ENCODE measurements at regions not wholly inside any gene's neighbourhood (a gene's known extent, or its start where the extent isn't known, plus 50 kb on each side); places are given as distances from the start of the nearest gene placed in this dataset.
A peak's percentile ranks its signal among the peaks of the same experiment; 100 is the strongest.
"Not testable (repeated sequence)": the region's sequence is repeated elsewhere in the genome, so short reads cannot be mapped to it uniquely, and the experiment has no call there.

DNA sequence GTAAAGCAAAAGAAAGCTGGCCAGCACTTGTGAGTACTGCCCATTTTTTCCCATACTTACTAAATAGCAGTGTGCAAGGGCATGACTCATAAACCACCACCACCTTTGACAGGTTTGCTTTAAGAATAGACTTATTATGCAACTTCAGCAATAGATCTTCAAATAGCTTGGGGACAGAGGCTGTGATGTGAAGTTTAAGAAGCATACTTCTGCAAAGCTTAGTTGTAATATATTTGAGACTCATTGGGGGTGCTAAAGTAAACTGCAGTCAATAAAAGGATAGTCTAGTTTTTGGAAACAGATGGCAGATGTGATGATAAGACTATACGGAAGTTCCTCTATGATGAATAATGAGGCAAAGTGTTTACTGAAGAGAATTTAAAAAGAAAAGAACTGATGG lies 210.0 kb downstream of the PLA2G4A start:
- DNase-seq, result no peak

DNA sequence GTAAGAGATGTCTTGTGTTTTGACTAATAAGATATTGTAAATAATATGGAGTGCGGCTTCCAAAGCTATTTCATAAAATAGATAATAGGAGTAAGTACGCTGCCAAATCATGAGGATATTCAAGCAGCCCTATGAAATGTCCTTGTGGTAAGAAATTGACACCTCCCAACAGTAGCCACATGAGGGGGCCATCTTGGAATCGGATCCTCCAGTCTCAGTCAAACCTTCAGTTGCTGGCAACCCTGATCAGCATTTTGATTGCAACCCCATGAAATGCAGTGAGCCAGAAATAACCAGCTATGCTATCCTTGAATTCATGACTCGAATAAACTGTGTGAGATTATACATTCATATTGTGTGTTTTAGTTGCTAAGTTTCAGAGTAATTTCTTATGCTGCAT lies 212.4 kb downstream of the PLA2G4A start:
- no peak for DNase-seq

DNA sequence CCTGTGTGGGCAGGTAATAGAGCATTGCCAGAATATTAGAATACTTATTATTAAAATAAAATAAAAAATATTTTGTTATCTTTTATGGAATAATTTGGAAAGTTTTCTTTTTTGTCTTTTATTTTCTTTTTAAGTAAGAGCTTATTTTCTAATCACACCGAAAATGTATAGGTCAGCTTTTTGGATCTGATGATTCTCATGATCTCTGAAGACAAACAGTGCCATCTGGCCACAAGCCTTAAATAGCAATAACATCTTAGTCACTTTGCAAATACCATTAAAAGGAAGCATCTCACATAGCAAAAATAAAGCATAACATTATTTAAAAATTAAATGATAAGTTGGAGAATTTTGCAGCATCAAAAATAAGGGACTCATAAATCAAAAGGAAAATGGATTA lies 213.8 kb downstream of the PLA2G4A start:
- no peak for DNase-seq

GRCh38 chr1:187043433-187043832 lies 214.7 kb downstream of the PLA2G4A start:
- DNase-seq, result not testable (repeated sequence)

- no peak for DNase-seq
Observed at GRCh38 chr1:187044411-187044810, 215.7 kb downstream of the PLA2G4A start.

- no peak for DNase-seq
Observed at GRCh38 chr1:187045371-187045770, 216.6 kb downstream of the PLA2G4A start.

DNA sequence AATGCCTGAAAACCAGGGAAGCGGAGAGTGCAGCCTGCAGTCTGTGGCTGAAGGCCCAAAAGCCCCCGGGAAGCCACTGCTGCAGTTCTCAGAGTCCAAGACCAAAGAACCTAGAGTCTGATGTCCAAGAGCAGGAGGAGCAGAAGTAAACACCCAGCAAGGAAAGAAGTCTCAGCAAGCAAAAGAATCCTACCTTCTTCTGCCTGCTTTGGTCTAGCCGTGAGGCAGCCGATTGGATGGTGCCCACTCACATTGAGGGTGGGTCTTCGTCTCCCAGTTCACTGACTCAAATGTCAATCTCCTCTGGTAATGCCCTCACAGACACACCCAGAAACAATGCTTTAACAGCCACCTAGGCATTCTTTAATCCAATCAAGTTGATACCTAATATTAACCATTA lies 217.5 kb downstream of the PLA2G4A start:
- no peak for DNase-seq

GRCh38 chr1:187047298-187047697 lies 218.5 kb downstream of the PLA2G4A start:
- no peak for DNase-seq

GRCh38 chr1:187051618-187052232 lies 223.0 kb downstream of the PLA2G4A start:
- DNase-seq, result peak; percentile 18 to 32

DNA sequence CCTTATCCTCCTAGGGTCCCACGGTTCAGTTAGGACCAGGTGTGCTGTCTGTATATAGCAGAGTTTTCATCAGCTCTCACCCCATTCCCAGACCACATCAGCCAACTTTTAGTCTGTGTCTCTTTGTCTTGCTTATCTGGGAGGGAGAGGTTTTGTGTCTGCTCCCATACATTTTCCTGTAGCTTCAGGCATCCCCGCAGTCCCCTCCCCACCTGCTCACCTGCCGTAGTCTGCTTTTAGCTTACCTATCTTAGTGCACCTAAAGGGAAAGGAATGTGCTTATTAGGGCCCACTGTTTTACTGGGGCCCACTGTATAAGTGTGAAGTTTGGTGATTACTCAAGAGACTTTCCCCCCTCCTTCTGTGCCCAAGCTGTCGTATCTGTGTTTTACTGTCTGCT lies 225.1 kb downstream of the PLA2G4A start:
- DNase-seq, result no peak

DNA sequence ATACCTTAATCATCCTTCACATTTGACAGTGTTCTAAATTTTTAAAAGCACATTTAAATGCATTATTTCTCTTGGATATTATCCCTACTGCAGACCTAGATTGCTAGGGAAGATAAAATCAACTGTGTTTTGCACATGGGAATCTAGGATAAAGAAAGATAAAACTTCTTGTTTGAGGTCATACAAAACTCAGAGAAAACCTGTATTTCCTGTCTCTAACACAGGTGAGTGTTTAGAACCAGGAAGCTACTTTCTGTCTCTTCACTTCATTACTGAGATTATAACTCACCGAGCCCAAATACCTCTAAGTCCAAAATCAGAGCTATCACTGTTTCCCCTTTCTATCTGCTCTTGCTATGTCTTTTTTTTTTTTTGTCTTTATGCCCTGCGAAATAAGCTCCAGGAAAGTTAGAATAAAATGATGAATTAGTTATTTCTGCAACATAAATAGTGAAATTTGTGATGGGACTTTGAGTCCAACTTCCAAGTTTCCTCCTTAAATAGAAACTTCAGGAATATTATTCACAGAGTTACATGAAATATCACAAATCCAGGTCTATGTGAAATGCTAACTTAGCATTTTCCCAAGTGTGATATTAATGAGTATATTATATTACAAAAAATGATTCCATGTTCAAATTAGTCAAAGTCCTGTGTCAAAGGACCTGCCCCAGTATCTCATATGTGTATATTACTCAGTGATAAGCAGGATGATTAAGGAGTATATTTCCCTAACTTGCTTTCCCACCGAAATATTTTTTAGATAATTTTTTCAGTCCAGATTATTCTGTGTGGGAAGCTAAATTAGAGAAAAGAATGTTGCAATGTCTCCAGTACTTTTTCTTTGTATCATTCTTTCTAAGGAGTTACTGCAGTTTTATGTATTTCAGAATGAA lies 226.4 kb downstream of the PLA2G4A start:
- DNase-seq, result no peak

- DNase-seq, result no peak
Observed at GRCh38 chr1:187063271-187063670, 234.5 kb downstream of the PLA2G4A start.

GRCh38 chr1:187067160-187067559 lies 238.4 kb downstream of the PLA2G4A start:
- DNase-seq, result no peak

DNA sequence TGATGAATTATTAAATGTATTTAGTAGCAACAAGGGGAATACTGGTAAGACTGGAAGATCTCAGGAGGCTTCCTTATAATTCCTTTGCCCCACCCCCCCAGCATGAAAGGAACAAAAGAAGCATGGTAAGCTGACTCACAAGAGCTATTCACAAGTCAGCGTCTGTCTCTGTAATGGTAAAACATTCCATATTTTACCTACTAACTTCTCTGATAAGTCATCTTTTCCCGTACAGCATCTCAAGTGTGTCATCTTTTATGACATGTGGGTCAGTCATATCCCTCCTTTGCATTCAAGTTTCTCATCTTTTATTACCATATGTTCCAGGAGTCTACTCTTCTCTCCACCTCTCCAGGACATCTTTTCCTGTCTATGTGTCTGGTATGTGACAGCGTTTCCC lies 241.3 kb downstream of the PLA2G4A start:
- no peak for DNase-seq

GRCh38 chr1:187072262-187073034 lies 243.7 kb downstream of the PLA2G4A start:
- not testable (repeated sequence) for DNase-seq

- not testable (repeated sequence) for DNase-seq
Observed at GRCh38 chr1:187073035-187073560, 244.3 kb downstream of the PLA2G4A start.

DNA sequence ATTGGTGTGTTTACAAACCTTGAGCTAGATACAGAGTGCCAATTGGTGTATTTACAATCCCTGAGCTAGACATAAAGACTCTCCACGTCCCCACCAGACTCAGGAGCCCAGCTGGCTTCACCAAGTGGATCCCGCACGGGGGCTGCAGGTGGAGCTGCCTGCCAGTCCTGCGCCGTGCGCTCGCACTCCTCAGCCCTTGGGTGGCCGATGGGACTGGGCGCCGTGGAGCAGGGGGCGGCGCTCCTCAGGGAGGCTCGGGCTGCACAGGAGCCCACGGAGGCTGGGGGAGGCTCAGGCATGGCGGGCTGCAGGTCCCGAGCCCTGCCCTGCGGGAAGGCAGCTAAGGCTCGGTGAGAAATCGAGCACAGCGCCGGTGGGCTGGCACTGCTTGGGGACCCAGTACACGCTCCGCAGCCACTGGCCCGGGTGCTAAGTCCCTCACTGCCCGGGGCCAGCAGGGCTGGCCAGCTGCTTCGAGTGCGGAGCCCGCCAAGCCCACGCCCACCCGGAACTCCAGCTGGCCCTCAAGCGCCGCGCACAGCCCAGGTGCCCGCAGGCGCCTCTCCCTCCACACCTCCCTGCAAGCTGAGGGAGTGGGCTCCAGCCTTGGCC lies 245.0 kb downstream of the PLA2G4A start:
- DNase-seq, result not testable (repeated sequence)

DNA sequence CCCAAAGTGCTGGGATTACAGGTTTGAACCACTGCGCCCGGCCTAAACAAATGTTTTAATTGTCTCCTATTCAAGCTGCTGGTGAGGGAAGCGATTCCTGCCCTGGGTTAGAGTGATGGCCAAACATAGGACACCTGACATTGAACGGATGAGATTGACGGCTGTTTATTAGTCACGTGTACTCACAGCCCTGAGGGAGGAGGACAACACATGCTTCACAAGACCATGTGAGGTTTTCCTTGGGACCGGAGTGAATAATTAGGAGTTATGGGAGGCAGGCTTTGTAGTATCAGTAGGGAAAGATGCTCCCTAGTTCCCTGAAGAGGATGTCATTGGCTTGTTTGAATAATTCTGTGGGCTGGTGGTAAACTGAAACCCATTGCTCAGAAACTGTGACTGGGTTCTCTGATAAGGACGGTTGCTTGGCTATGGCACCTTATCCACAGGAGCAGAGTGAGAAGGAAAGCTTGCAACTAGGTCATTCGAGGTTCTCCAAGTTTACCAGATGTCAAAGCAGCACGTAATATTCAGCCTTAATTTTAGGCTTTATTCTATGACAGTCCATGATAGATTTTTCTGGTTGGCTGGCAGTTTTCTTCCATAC lies 245.8 kb downstream of the PLA2G4A start:
- no peak for DNase-seq

DNA sequence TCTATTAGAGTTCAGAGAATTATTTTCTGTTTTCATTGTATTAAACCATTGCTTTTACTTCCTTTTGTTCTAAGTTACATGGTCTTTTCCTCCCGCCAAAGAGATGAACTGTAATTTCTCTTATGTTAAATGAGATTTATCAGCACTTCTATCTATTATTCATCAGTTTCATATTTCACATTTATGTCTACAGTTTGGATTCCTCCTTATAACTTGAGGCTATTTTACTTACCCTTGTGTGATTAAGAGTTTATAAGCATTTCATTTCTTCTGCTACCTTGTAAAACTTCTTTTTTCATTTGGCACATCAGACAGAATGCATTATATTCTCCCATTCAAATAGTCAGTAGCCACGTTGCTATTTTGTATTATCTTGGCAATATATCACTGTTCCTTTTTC lies 248.2 kb downstream of the PLA2G4A start:
- no peak for DNase-seq

DNA sequence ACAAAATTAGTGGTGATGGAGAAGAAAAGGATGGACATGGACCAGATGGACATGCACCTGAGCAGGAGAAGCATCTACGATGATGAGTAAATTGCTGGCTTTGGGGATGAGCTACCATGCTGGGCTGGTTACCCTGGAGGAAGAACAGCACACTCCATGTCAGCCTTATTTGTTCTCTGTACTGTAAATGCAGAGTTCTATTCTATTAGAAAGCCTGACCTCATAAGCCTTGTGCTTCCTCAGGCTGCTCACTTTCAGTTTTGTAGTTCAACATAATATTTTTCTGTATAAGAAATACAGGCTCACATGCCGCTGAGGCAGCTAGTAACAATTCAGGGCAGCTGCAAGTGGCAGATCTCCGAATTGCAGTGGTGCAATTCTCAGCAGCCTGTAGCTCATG lies 249.6 kb downstream of the PLA2G4A start:
- no peak for DNase-seq

GRCh38 chr1:187078916-187079315 lies 250.2 kb downstream of the PLA2G4A start:
- no peak for DNase-seq

Measured in right lung (tissue), 2 donors.